Liver (tissue), 3 donors: ENCODE measurements at regions not wholly inside any gene's neighbourhood (a gene's known extent, or its start where the extent isn't known, plus 50 kb on each side); places are given as distances from the start of the nearest gene placed in this dataset.

Source experiments
- EGR1 ChIP-seq, 2 donors: IDR thresholded peaks; 2 replicates each; pipeline ENCODE4 v1.6.1; 2016 to 2018; ENCODE audit warnings: antibody characterized with exemption in 2 of 2, low read depth in 2 of 2
- GABPA ChIP-seq, 2 donors: IDR thresholded peaks in 1 of 2; conservative IDR thresholded peaks in 1 of 2; 2 replicates each; pipeline ENCODE4 v1.6.1; 2016; ENCODE audit warnings: antibody characterized with exemption in 2 of 2, mild to moderate bottlenecking in 1 of 2, moderate library complexity in 1 of 2
- HNF4A ChIP-seq, 2 donors: conservative IDR thresholded peaks; 2 replicates each; pipeline ENCODE4 v1.6.1; 2016; ENCODE audit warnings: antibody characterized with exemption in 2 of 2, mild to moderate bottlenecking in 2 of 2
- JUND ChIP-seq, 2 donors: IDR thresholded peaks; 2 replicates each; pipeline ENCODE4 v1.6.1; 2016; ENCODE audit warnings: antibody characterized with exemption in 2 of 2
- RAD21 ChIP-seq, 2 donors: IDR thresholded peaks; 2 replicates each; pipeline ENCODE4 v1.6.1; 2016; ENCODE audit warnings: antibody characterized with exemption in 2 of 2, mild to moderate bottlenecking in 2 of 2
- RXRA ChIP-seq, 2 donors: IDR thresholded peaks; 2 replicates each; pipeline ENCODE4 v1.6.1; 2017 to 2018; ENCODE audit warnings: antibody characterized with exemption in 2 of 2, mild to moderate bottlenecking in 1 of 2
- SP1 ChIP-seq: IDR thresholded peaks from 2 replicates; pipeline ENCODE4 v1.6.1; 2018; ENCODE audit warnings: antibody characterized with exemption, mild to moderate bottlenecking
- TAF1 ChIP-seq: conservative IDR thresholded peaks from 2 replicates; pipeline ENCODE4 v1.6.1; 2016; ENCODE audit warnings: antibody characterized with exemption, mild to moderate bottlenecking
- YY1 ChIP-seq: IDR thresholded peaks from 2 replicates; pipeline ENCODE4 v1.6.1; 2016; ENCODE audit warnings: antibody characterized with exemption, mild to moderate bottlenecking
- TF ChIP-seq, protein P1 (sequence below): fragments of 150-350 bp; IDR thresholded peaks from 2 replicates; pipeline ENCODE4 v1.5.1; 2017; ENCODE audit warnings: improper control_type of control experiment, low read depth, low read length; ENCODE audit not compliant: missing input control
- donor health status: healthy.
- donor health status: healthy.

DNA sequence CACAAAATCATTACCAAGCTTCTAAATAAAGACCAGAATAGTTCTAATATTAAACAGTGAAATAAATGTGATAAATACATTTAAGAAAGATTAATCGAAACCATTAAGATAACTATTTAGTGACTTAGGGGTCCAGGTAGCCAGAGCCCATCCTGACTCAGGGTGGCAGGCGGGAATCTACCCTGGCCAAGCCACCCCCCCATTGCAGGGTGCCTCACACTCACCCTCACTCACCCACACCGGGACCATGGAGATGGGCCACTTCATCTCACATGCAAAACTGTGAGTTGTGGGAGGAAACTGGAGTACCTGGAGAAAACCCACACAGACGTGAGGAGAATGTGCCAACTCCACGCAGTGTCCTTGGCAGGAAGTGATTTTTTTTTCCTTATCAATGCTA is 237.6 kb upstream of the HAND2 start:
- TF ChIP-seq, protein P1, sequence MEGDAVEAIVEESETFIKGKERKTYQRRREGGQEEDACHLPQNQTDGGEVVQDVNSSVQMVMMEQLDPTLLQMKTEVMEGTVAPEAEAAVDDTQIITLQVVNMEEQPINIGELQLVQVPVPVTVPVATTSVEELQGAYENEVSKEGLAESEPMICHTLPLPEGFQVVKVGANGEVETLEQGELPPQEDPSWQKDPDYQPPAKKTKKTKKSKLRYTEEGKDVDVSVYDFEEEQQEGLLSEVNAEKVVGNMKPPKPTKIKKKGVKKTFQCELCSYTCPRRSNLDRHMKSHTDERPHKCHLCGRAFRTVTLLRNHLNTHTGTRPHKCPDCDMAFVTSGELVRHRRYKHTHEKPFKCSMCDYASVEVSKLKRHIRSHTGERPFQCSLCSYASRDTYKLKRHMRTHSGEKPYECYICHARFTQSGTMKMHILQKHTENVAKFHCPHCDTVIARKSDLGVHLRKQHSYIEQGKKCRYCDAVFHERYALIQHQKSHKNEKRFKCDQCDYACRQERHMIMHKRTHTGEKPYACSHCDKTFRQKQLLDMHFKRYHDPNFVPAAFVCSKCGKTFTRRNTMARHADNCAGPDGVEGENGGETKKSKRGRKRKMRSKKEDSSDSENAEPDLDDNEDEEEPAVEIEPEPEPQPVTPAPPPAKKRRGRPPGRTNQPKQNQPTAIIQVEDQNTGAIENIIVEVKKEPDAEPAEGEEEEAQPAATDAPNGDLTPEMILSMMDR: no peak
- TF ChIP-seq JUND (IDR thresholded peaks at IDR 0.05): no peak
- TF ChIP-seq RAD21 (IDR thresholded peaks at IDR 0.05): no peak
- TF ChIP-seq HNF4A (conservative IDR thresholded peaks at IDR 0.05): no peak
- no peak for TF ChIP-seq YY1
- no peak for TF ChIP-seq SP1
- TF ChIP-seq TAF1: no peak
- no peak for TF ChIP-seq GABPA (IDR thresholded peaks at IDR 0.05 in 1 of 2, conservative IDR thresholded peaks at IDR 0.05 in 1 of 2)
- TF ChIP-seq EGR1 (IDR thresholded peaks at IDR 0.05; ENCODE audit: low read depth in 2 of 2): no peak
- no peak for TF ChIP-seq RXRA (IDR thresholded peaks at IDR 0.05)
